HepG2 (cell line): ENCODE measurements at regions not wholly inside any gene's neighbourhood (a gene's known extent, or its start where the extent isn't known, plus 50 kb on each side); places are given as distances from the start of the nearest gene placed in this dataset.

Experiments used
- ATAC-seq: fragments of 200-7000 bp; cut with Tn5 transposase; 3 replicates; pipeline ENCODE4 v1.9.1; 2020; ENCODE audit warnings: mild to moderate bottlenecking, moderate library complexity
- BruUV-seq: library from RNA; stranded (reverse); fragments of 400-500 nt; replicated peaks from 2 replicates; lab custom pipeline; 2021; lab: Mats Ljungman, UMichigan
- CTCF ChIA-PET: fragments of 300-600 bp; formaldehyde crosslinking; extraction: SDS; loops from one replicate; lab custom pipeline; 2021; ENCODE audit warnings: low total read pairs, inconsistent platforms, low intra/inter-chr PET ratio; lab: Yijun Ruan, JAX
- POLR2A ChIA-PET: fragments of 350-600 bp; sonication (Branson Sonifier 250); formaldehyde crosslinking; loops from one replicate; lab custom pipeline; 2020; ENCODE audit warnings: antibody characterized with exemption, inconsistent platforms; lab: Yijun Ruan, JAX
- DNase-seq: peaks from one replicate; pipeline ENCODE4 v3.0.0-alpha.2; 2015; ENCODE audit warnings: low spot score
- FAIRE-seq: peaks from 3 replicates; lab custom pipeline; 2011; peaks lifted over from hg19 to GRCh38; lab: Jason Lieb, UNC
- H2AFZ ChIP-seq: one replicate; pipeline ENCODE4 v1.6.1; 2011; ENCODE audit warnings: low read length, inconsistent platforms
- H3K27ac ChIP-seq: fragments of 300-600 bp; 3 replicates; pipeline ENCODE4 v1.8.0; 2011; ENCODE audit warnings: mixed run types, mild to moderate bottlenecking, mixed read lengths, low read length, inconsistent platforms; ENCODE audit not compliant: insufficient read depth; ENCODE audit errors: extremely low read length
- H3K27me3 ChIP-seq, 2 experiments: fragments of 200-600 bp in 1 of 2; 2 replicates in 1 of 2; 3 replicates in 1 of 2; pipeline versions ENCODE4 v1.6.0 to v1.8.0; 2011; ENCODE audit warnings: low read length in 2 of 2, mild to moderate bottlenecking in 2 of 2, moderate library complexity in 2 of 2, inconsistent platforms in 1 of 2; ENCODE audit not compliant: insufficient read depth in 2 of 2, control insufficient read depth in 1 of 2
- H3K36me3 ChIP-seq, 2 experiments: fragments of 200-600 bp in 1 of 2; replicated peaks in 1 of 2; 2 replicates in 1 of 2; 3 replicates in 1 of 2; pipeline versions ENCODE4 v1.5.1 to v1.8.0; 2011; ENCODE audit warnings: low read length in 2 of 2, inconsistent platforms in 1 of 2; ENCODE audit not compliant: insufficient read depth in 2 of 2, control insufficient read depth in 1 of 2
- H3K4me1 ChIP-seq: 2 replicates; pipeline ENCODE4 v1.5.1; 2012; ENCODE audit warnings: low read length, inconsistent platforms; ENCODE audit not compliant: insufficient read depth
- H3K4me2 ChIP-seq: 2 replicates; pipeline ENCODE4 v1.6.0; 2011; ENCODE audit warnings: low read depth, low read length, inconsistent platforms
- H3K4me3 ChIP-seq, 3 experiments: fragments of 200-600 bp in 1 of 3; sonication (generic), shearing (Covaris generic) in 1 of 3; replicated peaks in 1 of 3; 2 replicates each; pipeline ENCODE4 v1.5.1; 2011 to 2016; ENCODE audit warnings: low read length in 3 of 3, inconsistent platforms in 2 of 3, low read depth in 2 of 3, mild to moderate bottlenecking in 2 of 3, control low read depth in 1 of 3, mixed read lengths in 1 of 3; ENCODE audit not compliant: insufficient read depth in 1 of 3
- H3K79me2 ChIP-seq: one replicate; pipeline ENCODE4 v1.6.1; 2011; ENCODE audit warnings: low read length, inconsistent platforms; ENCODE audit not compliant: insufficient read depth
- H3K9ac ChIP-seq: 2 replicates; pipeline ENCODE4 v1.6.0; 2011; ENCODE audit warnings: mild to moderate bottlenecking, low read depth, low read length, inconsistent platforms; ENCODE audit not compliant: insufficient read depth
- H3K9me3 ChIP-seq: 2 replicates; pipeline ENCODE4 v1.5.1; 2012; ENCODE audit warnings: mild to moderate bottlenecking, low read length
- H4K20me1 ChIP-seq: 2 replicates; pipeline ENCODE4 v1.6.0; 2011; ENCODE audit warnings: inconsistent platforms, mild to moderate bottlenecking, low read length, moderate library complexity; ENCODE audit not compliant: insufficient read depth
- AHR ChIP-seq: IDR thresholded peaks from 2 replicates; pipeline ENCODE4 v1.6.1; 2018; ENCODE audit warnings: missing genetic modification reagents, missing compliant biosample characterization
- AKNA ChIP-seq: sonication (generic); formaldehyde crosslinking; IDR thresholded peaks from 2 replicates; pipeline ENCODE4 v1.4.0; 2020; ENCODE audit warnings: missing genetic modification reagents, borderline replicate concordance
- ATF7 ChIP-seq, 2 experiments: fragments of 450-650 bp in 1 of 2; sonication (generic) in 1 of 2; formaldehyde crosslinking in 1 of 2; IDR thresholded peaks; 2 replicates each; pipeline versions ENCODE4 v1.4.0 to v1.6.1; 2016 to 2020; ENCODE audit warnings: antibody characterized with exemption in 1 of 2, mild to moderate bottlenecking in 1 of 2, missing genetic modification reagents in 1 of 2
- FIP1L1 ChIP-seq: fragments of 200-400 bp; formaldehyde crosslinking; IDR thresholded peaks from 2 replicates; pipeline ENCODE4 v1.6.1; 2018; ENCODE audit warnings: low read depth, mild to moderate bottlenecking, low read length, moderate library complexity, borderline replicate concordance; ENCODE audit not compliant: insufficient read depth
- FOXC1 ChIP-seq: sonication (generic); formaldehyde crosslinking; IDR thresholded peaks from 2 replicates; pipeline ENCODE4 v1.8.0; 2022; ENCODE audit warnings: mild to moderate bottlenecking, missing genetic modification reagents, borderline replicate concordance
- GMEB2 ChIP-seq: IDR thresholded peaks from 2 replicates; pipeline ENCODE4 v1.6.1; 2016; ENCODE audit warnings: missing biosample characterization, missing genetic modification reagents, low read depth
- RFX1 ChIP-seq: fragments of 450-650 bp; IDR thresholded peaks from 2 replicates; pipeline ENCODE4 v1.6.1; 2017
- XRCC5 ChIP-seq: fragments of 200-400 bp; formaldehyde crosslinking; optimal IDR thresholded peaks from 2 replicates; pipeline ENCODE3; 2017; ENCODE audit warnings: mild to moderate bottlenecking, low read length
- YY1 ChIP-seq: IDR thresholded peaks from 2 replicates; pipeline ENCODE4 v1.6.1; 2011; ENCODE audit warnings: low read length, low read depth, moderate library complexity, mild to moderate bottlenecking; ENCODE audit not compliant: insufficient read depth, insufficient replicate concordance
- ZFX ChIP-seq: sonication (generic); formaldehyde crosslinking; IDR thresholded peaks from 2 replicates; pipeline ENCODE4 v1.4.0; 2020; ENCODE audit warnings: mild to moderate bottlenecking, low read depth, missing genetic modification reagents, moderate library complexity
- ZNF10 ChIP-seq: sonication (generic); formaldehyde crosslinking; IDR thresholded peaks from 2 replicates; pipeline ENCODE4 v1.4.0; 2020; ENCODE audit warnings: mild to moderate bottlenecking, low read depth, missing genetic modification reagents, borderline replicate concordance
- ZNF101 ChIP-seq: sonication (generic); formaldehyde crosslinking; IDR thresholded peaks from 2 replicates; pipeline ENCODE4 v1.4.0; 2020; ENCODE audit warnings: mild to moderate bottlenecking, low read depth, missing genetic modification reagents, borderline replicate concordance
- ZNF124 ChIP-seq: sonication (generic); formaldehyde crosslinking; IDR thresholded peaks from 2 replicates; pipeline ENCODE4 v1.4.0; 2020; ENCODE audit warnings: missing genetic modification reagents
- ZNF143 ChIP-seq: sonication (generic); formaldehyde crosslinking; IDR thresholded peaks from 2 replicates; pipeline ENCODE4 v1.4.0; 2020; ENCODE audit warnings: missing genetic modification reagents
- ZNF577 ChIP-seq: sonication (generic); formaldehyde crosslinking; IDR thresholded peaks from 2 replicates; pipeline ENCODE4 v1.4.0; 2020; ENCODE audit warnings: mild to moderate bottlenecking, low read depth, missing genetic modification reagents, borderline replicate concordance
- WGBS: methylation state at CpG from one replicate; pipeline ENCODE4 v1.1.6; 2017; ENCODE audit warnings: low lambda C conversion rate; 5-methylcytosine and 5-hydroxymethylcytosine counted together
- in situ Hi-C: cut with HindIII; loops from 2 replicates; pipeline ENCODE4 v1.10.0; 2017; ENCODE audit warnings: low pct_unique_long_range_greater_than_20kb; ENCODE audit not compliant: extremely low pct_ligation_motif_present
- intact Hi-C: fragments of 100-400 bp; cut with micrococcal nuclease; formaldehyde crosslinking; loops from one replicate; pipeline ENCODE4 v1.10.0; 2022; ENCODE audit not compliant: unreplicated experiment
- TF ChIP-seq, protein P1 (sequence below): IDR thresholded peaks from 2 replicates; pipeline ENCODE4 v1.6.1; 2018; ENCODE audit warnings: missing genetic modification reagents, mild to moderate bottlenecking, missing compliant biosample characterization
- TF ChIP-seq, protein P2 (sequence below): sonication (generic); formaldehyde crosslinking; IDR thresholded peaks from 2 replicates; pipeline ENCODE4 v1.8.0; 2022; ENCODE audit warnings: missing genetic modification reagents, low read depth, mild to moderate bottlenecking, borderline replicate concordance

- ATAC-seq = no peak
- FAIRE-seq = no peak
- WGBS = 0% methylated on average over 4 of the region's 4 CpGs
- TF ChIP-seq ZNF10 (CRISPR knock-in tag) (no peak), ZNF143 (no peak), FIP1L1 (no peak), RFX1 (no peak), ZNF577 (CRISPR knock-in tag) (no peak), ZNF124 (no peak), AHR (CRISPR knock-in tag) (no peak), ZNF101 (CRISPR knock-in tag) (no peak), GMEB2 (no peak), AKNA (CRISPR knock-in tag) (no peak), ZFX (no peak), FOXC1 (CRISPR knock-in tag) (no peak), XRCC5 (no peak), YY1 (no peak), ATF7 (IDR thresholded peaks at IDR 0.05) (no peak), ATF7 (CRISPR knock-in tag; IDR thresholded peaks at IDR 0.05) (no peak)
- TF ChIP-seq, protein P1, sequence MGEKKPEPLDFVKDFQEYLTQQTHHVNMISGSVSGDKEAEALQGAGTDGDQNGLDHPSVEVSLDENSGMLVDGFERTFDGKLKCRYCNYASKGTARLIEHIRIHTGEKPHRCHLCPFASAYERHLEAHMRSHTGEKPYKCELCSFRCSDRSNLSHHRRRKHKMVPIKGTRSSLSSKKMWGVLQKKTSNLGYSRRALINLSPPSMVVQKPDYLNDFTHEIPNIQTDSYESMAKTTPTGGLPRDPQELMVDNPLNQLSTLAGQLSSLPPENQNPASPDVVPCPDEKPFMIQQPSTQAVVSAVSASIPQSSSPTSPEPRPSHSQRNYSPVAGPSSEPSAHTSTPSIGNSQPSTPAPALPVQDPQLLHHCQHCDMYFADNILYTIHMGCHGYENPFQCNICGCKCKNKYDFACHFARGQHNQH (CRISPR knock-in tag) = no peak
- TF ChIP-seq, protein P2, sequence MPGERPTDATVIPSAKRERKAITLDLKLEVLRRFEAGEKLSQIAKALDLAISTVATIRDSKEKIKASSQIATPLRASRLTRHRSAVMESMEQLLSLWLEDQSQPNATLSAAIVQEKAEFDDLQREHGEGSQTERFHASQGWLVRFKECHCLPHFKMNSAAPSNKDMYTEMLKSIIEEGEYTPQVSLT (CRISPR knock-in tag) = no peak
These were observed 117.0 kb downstream of the CBLL2 start for GRCh38 chrX:22389556-22390179.

More at GRCh38 chrX:22389556-22390179, 117.0 kb downstream of the CBLL2 start:
- Histone ChIP-seq H3K9ac (no peak overlapping the region), H3K27me3 (no peaks in the 10 kb centered on the region), H3K79me2 (no peaks in the 10 kb centered on the region), H2AFZ (no peak overlapping the region), H3K36me3 (no peaks in the 10 kb centered on the region), H4K20me1 (no peaks in the 10 kb centered on the region), H3K4me3 (no peak overlapping the region), H3K9me3 (no peaks in the 10 kb centered on the region), H3K27ac (no peak overlapping the region), H3K4me1 (no peaks in the 10 kb centered on the region), H3K4me2 (no peak overlapping the region)
- no TSS peak for BruUV-seq
- ChIA-PET CTCF (no interaction called here), POLR2A (no interaction called here)
- intact Hi-C loops (loop anchor here (10.0 kb wide), 1 partner anchor 355 kb away; no protein-coding TSS in a partner anchor), in situ Hi-C loops (no loop called here)
- DNase-seq = no peak
